Muscle of leg (tissue), 3 donors: ENCODE measurements at regions not wholly inside any gene's neighbourhood (a gene's known extent, or its start where the extent isn't known, plus 50 kb on each side); places are given as distances from the start of the nearest gene placed in this dataset.

Experiments
- DNase-seq: peaks from one replicate; pipeline ENCODE4 v3.0.0; 2013
- H3K27ac ChIP-seq: one replicate; pipeline ENCODE4 v1.5.1; 2013; ENCODE audit warnings: mild to moderate bottlenecking, low read length, control low read depth
- H3K27me3 ChIP-seq: one replicate; pipeline ENCODE4 v1.6.1; 2013; ENCODE audit warnings: low read length; ENCODE audit not compliant: control insufficient read depth, insufficient read depth
- H3K36me3 ChIP-seq: one replicate; pipeline ENCODE4 v1.6.1; 2013; ENCODE audit warnings: low read length; ENCODE audit not compliant: control insufficient read depth, insufficient read depth
- H3K4me1 ChIP-seq: one replicate; pipeline ENCODE4 v1.6.1; 2013; ENCODE audit warnings: low read length; ENCODE audit not compliant: control insufficient read depth, insufficient read depth
- H3K4me3 ChIP-seq: one replicate; pipeline ENCODE4 v1.5.1; 2013; ENCODE audit warnings: low read length, control low read depth
- H3K9me3 ChIP-seq: replicated peaks from 2 replicates; pipeline ENCODE4 v1.6.1; 2013; ENCODE audit warnings: low read depth, low read length; ENCODE audit not compliant: control insufficient read depth
- WGBS: methylation state at CpG from one replicate; pipeline ENCODE4 v1.1.5; 2013; ENCODE audit warnings: missing lambda C conversion rate; ENCODE audit not compliant: insufficient coverage; 5-methylcytosine and 5-hydroxymethylcytosine counted together

DNA sequence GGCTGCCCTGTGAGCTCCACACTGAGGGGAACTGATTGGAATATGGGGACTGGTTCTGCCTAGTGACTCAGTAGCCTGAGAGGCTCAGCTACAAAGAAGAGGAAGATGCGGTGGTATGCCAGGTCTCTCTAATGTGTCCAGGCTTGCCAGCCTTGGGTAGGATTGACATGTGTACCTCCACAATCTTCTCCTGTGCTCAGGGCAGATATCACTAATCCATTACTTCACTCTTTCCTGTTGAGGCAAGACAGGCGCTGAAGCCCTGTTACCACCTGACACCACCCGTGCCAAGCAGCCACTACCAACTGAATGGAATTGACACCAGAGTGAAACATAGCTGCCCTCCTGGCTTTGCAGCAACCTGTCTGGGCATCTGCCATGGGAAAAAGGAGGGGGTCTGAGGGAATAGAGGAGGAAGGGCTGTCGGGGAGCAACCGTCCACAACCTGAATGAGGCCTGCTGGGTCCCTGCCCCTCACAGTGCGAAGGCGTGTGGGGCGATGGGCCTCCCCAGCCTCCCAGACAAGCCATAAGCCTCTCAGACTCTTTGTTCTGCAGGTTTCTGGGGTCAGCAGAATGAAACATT lies 114.7 kb upstream of the CXCL14 start:
- Histone ChIP-seq H3K36me3 (no peaks in the 10 kb centered on the region), H3K9me3 (no peaks in the 10 kb centered on the region), H3K4me3 (no peak overlapping the region), H3K27ac (no peak overlapping the region), H3K27me3 (peaks cover 4% of the 10 kb centered on the region), H3K4me1 (peaks cover 42% of the 10 kb centered on the region)
- DNase-seq = no peak
- 87% methylated on average over 4 of the region's 8 CpGs for WGBS

DNA sequence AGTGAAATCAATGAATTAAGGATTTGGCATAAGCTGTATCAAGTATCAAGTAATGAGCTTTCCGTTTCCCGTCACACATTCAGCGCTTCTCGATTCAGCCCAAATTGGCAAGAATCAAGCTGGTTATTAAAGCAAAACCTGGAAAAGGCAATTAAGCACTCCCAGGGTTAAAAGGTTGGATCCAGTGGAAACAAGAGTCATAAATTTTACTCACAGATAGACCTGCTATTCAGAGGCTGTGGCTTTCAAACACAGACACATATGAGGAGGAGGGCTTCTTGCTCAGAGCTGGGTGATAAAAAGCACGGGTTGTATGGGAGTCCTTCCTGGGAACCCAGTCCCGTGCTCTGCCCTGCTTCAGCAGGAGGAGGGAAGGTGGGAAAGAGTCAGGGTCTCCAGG lies 112.3 kb upstream of the CXCL14 start:
- Histone ChIP-seq H3K27me3 (no peaks in the 10 kb centered on the region), H3K4me1 (peaks cover 41% of the 10 kb centered on the region), H3K9me3 (no peaks in the 10 kb centered on the region), H3K36me3 (no peaks in the 10 kb centered on the region), H3K27ac (no peak overlapping the region), H3K4me3 (no peak overlapping the region)
- DNase-seq = peak; percentile 51
- WGBS = 13% methylated on average over 3 of the region's 6 CpGs

DNA sequence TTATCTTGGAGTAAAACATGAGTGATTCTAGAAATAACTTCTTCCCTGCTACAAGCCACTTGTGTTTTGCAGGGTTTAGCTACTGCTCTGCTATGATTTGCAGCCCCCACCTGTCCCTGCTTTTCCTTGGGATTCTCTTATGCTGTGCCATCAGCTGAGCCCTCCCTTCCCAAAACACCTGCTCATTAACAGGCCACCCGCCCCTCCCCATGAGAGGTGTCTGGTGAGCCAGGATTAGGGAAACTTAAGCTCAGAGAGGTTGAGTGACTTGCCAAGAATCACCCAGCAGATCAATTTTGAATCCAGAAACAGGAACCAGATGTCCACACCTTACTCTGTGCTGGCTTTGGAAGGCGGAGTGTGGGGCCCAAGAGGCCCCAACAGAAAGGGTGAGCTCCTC lies 111.7 kb upstream of the CXCL14 start:
- no peak overlapping the region for H3K27ac ChIP-seq
- 20% methylated on average over 1 of the region's 2 CpGs for WGBS
- H3K9me3 ChIP-seq = no peaks in the 10 kb centered on the region
- peak; percentile 60 for DNase-seq
- no peaks in the 10 kb centered on the region for H3K27me3 ChIP-seq
- no peak overlapping the region for H3K4me3 ChIP-seq
- peaks cover 35% of the 10 kb centered on the region for H3K4me1 ChIP-seq
- no peaks in the 10 kb centered on the region for H3K36me3 ChIP-seq

DNA sequence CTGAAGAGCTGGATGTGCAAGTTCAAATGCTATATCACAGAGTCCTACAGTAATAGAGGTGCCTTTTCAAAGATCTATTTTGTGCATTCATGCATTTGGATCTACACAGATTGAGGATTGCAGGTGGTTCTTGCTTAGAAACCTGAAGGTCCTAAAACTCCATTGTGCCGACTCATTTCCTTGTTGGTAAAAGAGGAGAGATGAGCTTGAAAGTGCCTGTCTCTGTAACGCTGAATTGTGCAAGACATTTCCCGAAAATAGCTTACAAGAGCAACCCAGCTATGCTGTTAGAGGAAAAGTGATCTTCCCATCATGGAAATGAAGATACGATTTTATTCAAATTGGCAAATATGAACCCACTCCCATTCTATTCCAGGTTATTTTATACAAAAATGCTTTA lies 110.7 kb upstream of the CXCL14 start:
- 78% methylated on average over 1 of the region's 4 CpGs for WGBS
- DNase-seq = no peak
- H3K27ac ChIP-seq = no peak overlapping the region
- H3K27me3 ChIP-seq = no peaks in the 10 kb centered on the region
- peaks cover 28% of the 10 kb centered on the region for H3K4me1 ChIP-seq
- H3K36me3 ChIP-seq = no peaks in the 10 kb centered on the region
- H3K4me3 ChIP-seq = no peak overlapping the region
- no peaks in the 10 kb centered on the region for H3K9me3 ChIP-seq

DNA sequence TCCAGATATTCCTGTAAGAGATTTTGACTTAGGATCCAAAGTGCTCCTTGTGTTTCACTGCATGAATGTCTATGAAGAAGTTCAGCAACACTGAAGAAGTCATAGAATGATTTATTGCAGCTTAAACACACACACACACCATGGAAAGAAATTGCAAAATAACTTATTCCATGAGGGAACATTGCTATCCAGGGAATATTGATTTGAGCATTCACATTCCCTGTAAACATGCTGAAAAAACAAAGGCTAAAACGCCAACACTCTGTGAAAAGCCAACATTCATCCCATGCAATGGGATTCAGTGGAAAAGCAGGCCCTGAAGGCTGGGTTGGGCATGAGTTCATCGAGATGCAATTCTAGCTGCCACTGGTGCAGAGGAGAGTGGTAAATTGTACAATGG lies 109.6 kb upstream of the CXCL14 start:
- H3K4me1 ChIP-seq = peaks cover 26% of the 10 kb centered on the region
- no peak overlapping the region for H3K4me3 ChIP-seq
- H3K27me3 ChIP-seq = no peaks in the 10 kb centered on the region
- H3K9me3 ChIP-seq = no peaks in the 10 kb centered on the region
- WGBS = no CpG with 5 or more reads among the region's 2 CpGs
- no peak for DNase-seq
- H3K36me3 ChIP-seq = no peaks in the 10 kb centered on the region
- no peak overlapping the region for H3K27ac ChIP-seq

DNA sequence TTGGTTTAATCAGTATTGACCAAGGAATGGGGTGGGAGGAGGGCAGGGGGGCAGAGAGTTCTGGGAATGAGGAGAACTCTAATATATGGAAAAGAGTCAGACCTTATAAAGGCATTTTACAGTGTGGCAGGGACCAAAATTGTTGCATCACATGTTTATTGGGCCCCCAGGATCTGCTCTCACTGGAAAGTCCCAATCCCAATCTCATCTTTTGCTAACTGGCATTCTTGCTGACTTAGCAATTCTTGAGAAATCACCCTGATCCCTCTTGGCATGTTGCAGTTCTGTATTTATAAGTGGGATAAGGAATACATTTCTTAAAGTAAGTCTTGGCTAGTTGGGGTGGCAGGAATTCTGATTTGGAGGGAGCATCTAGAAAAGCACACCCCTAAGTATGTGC lies 104.4 kb upstream of the CXCL14 start:
- Histone ChIP-seq H3K9me3 (peaks cover 11% of the 10 kb centered on the region), H3K27ac (no peak overlapping the region), H3K36me3 (no peaks in the 10 kb centered on the region), H3K4me1 (peaks cover 7% of the 10 kb centered on the region), H3K4me3 (no peak overlapping the region), H3K27me3 (no peaks in the 10 kb centered on the region)
- no peak for DNase-seq

DNA sequence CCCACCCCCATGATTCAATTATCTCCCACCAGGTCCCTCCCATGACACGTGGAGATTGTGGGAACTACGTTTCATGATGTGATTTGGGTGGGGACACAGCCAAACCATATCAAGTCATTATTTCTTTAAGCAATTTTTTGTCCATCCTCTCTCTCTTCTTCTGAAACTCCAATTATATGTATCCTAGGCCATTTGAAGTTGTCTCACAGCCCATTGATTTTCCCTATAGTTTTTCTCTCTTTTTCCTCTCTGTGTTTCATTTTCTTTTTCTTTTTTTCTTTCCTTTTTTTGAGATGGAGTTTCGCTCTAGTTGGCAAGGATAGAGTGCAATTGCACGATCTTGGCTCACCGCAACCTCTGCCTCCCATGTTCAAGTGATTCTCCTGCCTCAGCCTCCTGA lies 101.9 kb upstream of the CXCL14 start:
- WGBS = no CpG with 5 or more reads among the region's 5 CpGs
- peaks cover 7% of the 10 kb centered on the region for H3K4me1 ChIP-seq
- no peak overlapping the region for H3K27ac ChIP-seq
- H3K9me3 ChIP-seq = peaks cover 15% of the 10 kb centered on the region
- no peak for DNase-seq
- H3K4me3 ChIP-seq = no peak overlapping the region
- H3K36me3 ChIP-seq = no peaks in the 10 kb centered on the region
- H3K27me3 ChIP-seq = no peaks in the 10 kb centered on the region

DNA sequence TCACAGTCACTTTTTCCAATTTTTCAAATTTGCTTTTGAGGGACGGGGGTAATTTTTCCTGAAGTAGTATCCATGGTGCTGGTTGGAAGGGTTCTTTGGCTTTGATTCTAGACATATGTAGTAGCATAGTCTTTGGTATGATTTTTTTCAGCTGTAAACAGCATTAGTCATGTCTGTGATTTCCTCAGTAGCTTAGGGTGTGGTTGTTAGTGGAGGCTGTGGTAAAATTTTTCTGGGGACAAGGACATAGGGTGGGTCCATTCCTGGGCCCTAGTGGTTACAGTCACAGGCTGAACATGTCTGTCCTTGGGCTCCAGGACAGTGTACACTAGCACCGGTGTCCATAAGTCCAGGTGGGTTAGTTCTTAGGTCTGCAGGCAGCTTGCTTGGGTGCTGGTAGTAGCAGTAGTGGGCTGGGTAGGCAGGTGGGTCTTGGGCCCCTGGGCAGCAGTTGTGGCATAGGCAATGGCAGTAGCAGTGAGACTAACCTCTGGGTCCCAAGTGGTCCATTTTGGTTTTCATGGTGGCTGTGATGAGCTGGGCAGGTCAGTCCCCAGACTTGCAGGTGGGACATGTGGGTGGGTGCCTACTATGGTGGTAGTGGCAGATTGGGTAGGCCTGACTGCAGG lies 100.0 kb upstream of the CXCL14 start:
- no peak overlapping the region for H3K4me3 ChIP-seq
- 92% methylated on average over 2 of the region's 2 CpGs for WGBS
- H3K4me1 ChIP-seq = peaks cover 4% of the 10 kb centered on the region
- H3K27me3 ChIP-seq = no peaks in the 10 kb centered on the region
- peaks cover 15% of the 10 kb centered on the region for H3K9me3 ChIP-seq
- H3K36me3 ChIP-seq = no peaks in the 10 kb centered on the region
- H3K27ac ChIP-seq = no peak overlapping the region
- no peak for DNase-seq

DNA sequence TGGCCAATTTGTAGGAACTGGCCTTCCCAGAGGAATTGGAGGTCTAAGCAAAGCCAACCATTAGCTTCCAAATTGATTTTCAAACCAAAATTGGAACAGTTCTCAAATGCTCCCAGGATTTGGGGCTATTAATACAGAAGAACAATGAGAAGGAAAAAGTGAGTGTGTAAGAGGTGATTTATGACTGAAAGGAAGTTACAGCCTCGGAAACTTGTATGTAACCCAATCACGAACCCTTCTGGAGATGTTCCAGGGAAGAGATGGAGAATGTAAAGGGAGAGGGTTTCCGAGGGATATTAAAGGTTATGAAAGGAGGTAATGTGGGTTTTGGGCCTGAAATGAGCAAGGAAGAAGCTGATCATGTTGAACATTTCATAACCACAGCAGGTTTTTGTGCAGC lies 93.2 kb upstream of the CXCL14 start:
- H3K9me3 ChIP-seq = no peaks in the 10 kb centered on the region
- no peak overlapping the region for H3K27ac ChIP-seq
- peak; percentile 81 for DNase-seq
- H3K36me3 ChIP-seq = no peaks in the 10 kb centered on the region
- 13% methylated on average over 3 of the region's 3 CpGs for WGBS
- peaks cover 12% of the 10 kb centered on the region for H3K4me1 ChIP-seq
- H3K27me3 ChIP-seq = no peaks in the 10 kb centered on the region
- no peak overlapping the region for H3K4me3 ChIP-seq

DNA sequence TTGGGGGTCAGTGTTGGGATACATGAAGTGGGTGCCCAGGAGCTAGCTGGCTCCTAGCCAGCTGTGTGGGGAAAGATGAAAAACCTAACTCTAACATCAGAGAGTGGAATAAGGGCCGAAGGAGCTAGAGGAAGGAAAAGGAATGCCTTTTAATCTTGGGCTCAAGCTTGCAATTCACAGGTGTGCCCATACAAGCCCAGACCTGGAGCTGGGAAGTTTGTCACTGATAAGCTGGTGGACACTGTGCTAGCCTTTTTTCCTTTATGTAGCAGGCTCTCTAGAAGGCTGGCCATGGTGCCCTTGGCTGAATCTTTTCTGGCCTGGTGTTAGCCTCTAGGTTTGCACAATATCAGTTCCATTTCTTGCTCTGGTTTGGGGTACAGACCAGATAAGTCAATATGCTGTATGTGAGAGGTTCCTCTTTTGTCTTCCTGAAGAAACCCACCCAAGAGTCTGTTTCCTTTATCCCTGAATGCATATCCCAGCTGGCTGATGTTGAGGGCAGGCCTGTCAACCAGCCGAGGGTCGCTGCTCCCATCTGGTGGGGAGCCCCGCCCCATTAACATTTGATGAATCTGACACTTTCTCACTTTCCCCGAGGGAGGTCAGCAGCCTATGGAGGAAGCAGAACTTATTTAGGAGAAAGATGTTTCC lies 92.4 kb upstream of the CXCL14 start:
- H3K27me3 ChIP-seq = no peaks in the 10 kb centered on the region
- H3K9me3 ChIP-seq = no peaks in the 10 kb centered on the region
- H3K36me3 ChIP-seq = no peaks in the 10 kb centered on the region
- WGBS = no CpG with 5 or more reads among the region's 5 CpGs
- no peak overlapping the region for H3K4me3 ChIP-seq
- no peak overlapping the region for H3K27ac ChIP-seq
- H3K4me1 ChIP-seq = peaks cover 12% of the 10 kb centered on the region
- DNase-seq = no peak
